Peyer's patch (tissue), 4 donors: ENCODE measurements at regions not wholly inside any gene's neighbourhood (a gene's known extent, or its start where the extent isn't known, plus 50 kb on each side); places are given as distances from the start of the nearest gene placed in this dataset.

ENCODE experiments used
- CTCF ChIP-seq, 6 experiments: fragments of 450-650 bp in 4 of 6; fragments of 200-600 bp in 2 of 6; sonication (generic) in 1 of 6; IDR thresholded peaks; one replicate each; pipeline ENCODE4 v1.5.1; 2017 to 2019; ENCODE audit warnings: antibody characterized with exemption in 6 of 6, mild to moderate bottlenecking in 3 of 6, moderate library complexity in 1 of 6
- POLR2A ChIP-seq, 2 donors: fragments of 450-650 bp; IDR thresholded peaks; one replicate each; pipeline ENCODE4 v1.5.1; 2017; ENCODE audit warnings: antibody characterized with exemption in 2 of 2, mild to moderate bottlenecking in 2 of 2, moderate library complexity in 2 of 2

DNA sequence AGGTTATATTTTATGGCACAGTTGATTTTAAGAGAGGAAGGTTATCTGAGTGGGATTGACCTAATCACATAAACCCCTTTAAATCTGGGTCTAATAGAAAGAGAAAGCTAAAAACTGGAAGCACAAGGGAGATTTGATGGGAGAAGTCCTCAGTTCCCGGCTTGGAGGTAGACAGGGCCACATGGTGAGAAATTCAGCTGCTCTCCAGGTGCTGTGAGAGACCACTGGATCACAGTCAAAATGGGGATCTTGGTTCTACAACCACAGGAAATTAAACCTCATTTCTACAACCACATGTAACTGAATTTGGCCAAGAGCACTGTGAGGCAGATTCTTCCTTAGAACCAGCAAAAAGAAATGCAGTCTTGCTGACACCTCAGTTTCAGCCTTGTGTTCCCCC lies 2352.7 kb downstream of the MAT2B start:
- TF ChIP-seq CTCF (IDR thresholded peaks at IDR 0.05) = no peak
- TF ChIP-seq POLR2A (IDR thresholded peaks at IDR 0.05) = no peak
